ENCODE measurements at regions not wholly inside any gene's neighbourhood (a gene's known extent, or its start where the extent isn't known, plus 50 kb on each side); places are given as distances from the start of the nearest gene placed in this dataset.
A peak's percentile ranks its signal among the peaks of the same experiment; 100 is the strongest.
"Not testable (repeated sequence)": the region's sequence is repeated elsewhere in the genome, so short reads cannot be mapped to it uniquely, and the experiment has no call there.

- no peak for DNase-seq (ENCODE audit: low read depth)
Measured at GRCh38 chr10:27344568-27345454, 104.2 kb upstream of the ACBD5 start.

- no peak for DNase-seq (ENCODE audit: low read depth)
Measured at GRCh38 chr10:27341001-27341400, 100.4 kb upstream of the ACBD5 start.

- not testable (repeated sequence) for DNase-seq (ENCODE audit: low read depth)
Measured at GRCh38 chr10:27335246-27335645, 94.6 kb upstream of the ACBD5 start.

DNA sequence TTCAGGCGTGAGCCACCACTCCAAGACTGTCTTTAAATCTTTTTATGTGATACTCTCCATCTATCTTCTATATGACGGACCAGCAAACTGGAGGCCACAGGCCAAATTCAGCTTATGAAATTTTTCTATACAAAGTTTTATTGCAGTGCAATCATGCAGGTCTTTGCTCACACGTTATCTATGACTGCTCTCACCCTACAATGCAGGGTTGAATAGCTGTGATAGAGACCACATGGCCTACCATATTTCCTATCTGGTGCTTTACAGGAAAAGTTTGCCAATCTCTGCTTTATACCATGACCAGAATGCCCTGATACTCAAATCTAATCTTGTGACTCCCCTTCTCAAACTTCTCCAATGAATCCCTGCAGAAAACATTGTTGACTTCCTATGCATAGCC is 89.5 kb upstream of the ACBD5 start:
- DNase-seq (ENCODE audit: low read depth), result no peak

DNA sequence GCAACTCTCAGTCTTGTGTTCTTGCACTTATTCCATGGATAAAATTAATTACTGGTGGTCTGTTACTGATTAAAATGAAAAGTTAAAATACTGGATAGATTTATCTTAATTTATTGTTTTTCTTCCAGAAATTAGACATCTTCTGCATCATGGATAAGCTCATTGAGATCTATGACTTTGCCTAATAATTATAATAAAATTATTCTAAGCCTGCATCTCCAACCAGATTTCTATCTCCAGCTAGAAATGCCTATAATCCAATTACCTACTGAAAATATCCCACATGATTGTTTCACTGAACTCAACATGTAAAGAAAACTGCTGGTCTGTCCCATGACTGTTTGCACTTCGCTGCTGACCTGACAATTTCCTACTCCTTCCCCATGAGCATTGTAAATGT is 88.3 kb upstream of the ACBD5 start:
- no peak for DNase-seq (ENCODE audit: low read depth)

DNA sequence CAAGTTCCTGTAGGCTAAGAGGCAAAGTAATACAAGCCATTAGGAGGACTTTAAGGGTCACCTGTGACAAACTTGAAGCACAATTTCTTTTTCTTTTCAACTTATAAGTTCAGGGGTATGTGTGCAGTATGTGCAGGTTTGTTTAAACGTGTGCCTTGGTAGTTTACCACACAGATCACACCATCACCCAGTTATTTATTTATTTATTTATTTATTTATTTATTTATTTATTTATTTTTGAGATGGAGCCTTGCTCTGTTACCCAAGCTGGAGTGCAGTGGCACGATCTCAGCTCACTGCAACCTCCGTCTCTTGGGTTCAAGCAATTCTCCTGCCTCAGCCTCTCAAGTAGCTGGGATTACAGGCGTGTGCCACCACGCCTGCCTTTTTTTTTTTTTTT is 86.2 kb upstream of the ACBD5 start:
- DNase-seq (ENCODE audit: low read depth), result not testable (repeated sequence)

GRCh38 chr10:27319752-27320431 is 79.3 kb upstream of the ACBD5 start:
- DNase-seq (ENCODE audit: low read depth), result peak; percentile 5

DNA sequence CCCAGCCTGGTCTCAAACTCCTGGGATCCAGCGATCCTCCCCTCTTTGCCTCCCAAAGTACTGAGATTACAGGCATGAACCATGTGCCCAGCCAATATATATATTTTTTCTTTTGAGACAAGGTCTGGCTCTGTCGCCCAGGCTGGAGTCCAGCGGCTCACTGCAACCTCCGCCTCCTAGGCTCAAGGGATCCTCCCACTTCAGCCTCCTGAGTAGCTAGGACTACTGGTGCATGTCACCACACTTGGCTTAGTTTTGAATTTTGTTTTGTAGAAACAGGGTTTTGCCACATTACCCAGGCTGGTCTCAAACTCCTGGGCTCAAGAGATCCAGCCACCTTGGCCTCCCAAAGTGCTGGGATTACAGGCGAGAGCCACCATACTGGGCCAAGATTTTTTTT is 78.5 kb upstream of the ACBD5 start:
- DNase-seq (ENCODE audit: low read depth), result not testable (repeated sequence)

- DNase-seq (ENCODE audit: low read depth), result not testable (repeated sequence)
Measured at GRCh38 chr10:27315082-27315481, 74.5 kb upstream of the ACBD5 start.

DNA sequence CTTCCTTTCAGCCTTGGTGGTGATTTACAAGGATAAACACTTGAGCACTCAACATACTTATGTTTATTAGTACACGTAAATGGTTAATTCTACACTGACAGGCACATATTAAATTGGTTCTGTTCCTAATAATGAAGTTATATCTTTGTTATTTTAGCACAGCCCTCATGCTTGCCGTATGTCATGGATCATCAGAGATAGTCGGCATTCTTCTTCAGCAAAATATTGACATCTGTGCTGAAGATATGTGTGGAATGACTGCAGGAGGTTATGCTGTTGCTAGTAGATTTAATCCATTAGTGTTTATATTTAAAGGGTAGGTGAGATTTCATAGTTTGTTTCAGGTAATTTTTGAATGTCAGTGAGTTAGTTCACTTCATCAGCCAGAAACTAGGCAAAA is 73.0 kb upstream of the ACBD5 start:
- not testable (repeated sequence) for DNase-seq (ENCODE audit: low read depth)

GRCh38 chr10:27312854-27313253 is 72.3 kb upstream of the ACBD5 start:
- no peak for DNase-seq (ENCODE audit: low read depth)

DNA sequence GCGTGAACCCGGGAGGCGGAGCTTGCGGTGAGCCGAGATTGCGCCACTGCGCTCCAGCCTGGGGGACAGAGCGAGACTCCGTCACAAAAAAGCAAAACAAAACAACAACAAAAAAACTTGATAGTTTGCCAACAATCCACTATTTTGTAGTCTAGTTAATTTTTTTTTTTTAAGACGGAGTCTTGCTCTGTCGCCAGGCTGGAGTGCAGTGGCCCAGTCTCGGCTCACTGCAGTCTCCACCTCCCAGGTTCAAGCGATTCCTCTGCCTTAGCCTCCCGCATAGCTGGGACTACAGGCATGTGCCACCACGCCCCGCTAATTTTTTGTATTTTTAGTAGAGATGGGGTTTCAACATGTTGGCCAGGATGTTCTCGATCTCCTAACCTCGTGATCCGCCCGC is 71.2 kb upstream of the ACBD5 start:
- DNase-seq (ENCODE audit: low read depth), result not testable (repeated sequence)

- not testable (repeated sequence) for DNase-seq (ENCODE audit: low read depth)
Measured at GRCh38 chr10:27298522-27298850, 57.9 kb upstream of the ACBD5 start.

DNA sequence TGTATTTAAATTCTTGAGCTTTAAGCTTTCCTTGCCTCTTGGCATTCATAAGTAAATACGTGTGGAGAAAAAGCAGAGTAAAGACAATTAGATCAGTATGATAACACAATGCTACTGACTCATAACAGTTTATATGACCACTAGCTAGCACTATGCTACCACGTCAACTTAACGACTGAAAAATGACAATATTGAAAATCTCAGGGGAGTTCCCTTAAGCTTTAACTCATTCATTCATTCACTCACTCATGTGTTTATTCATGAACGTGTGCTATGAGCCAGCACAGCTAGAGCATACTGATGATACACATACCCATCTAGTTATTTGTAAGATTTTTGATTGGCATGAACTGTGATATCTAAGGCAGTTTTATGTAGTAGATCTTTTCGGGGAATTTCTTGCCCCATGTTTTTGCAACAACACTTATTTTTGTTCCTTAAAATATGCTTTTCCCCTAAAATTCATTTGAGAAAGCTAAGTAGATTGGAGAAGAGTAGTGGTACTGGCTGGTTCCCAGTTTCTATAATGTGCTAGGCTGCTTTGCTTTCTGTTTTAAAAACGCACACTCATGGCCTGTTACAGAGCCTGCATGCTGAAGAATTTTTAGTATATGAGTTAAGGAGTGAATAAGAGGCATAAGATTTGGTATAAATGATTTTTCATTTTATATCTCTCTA is 57.4 kb upstream of the ACBD5 start:
- DNase-seq (ENCODE audit: low read depth), result no peak

DNA sequence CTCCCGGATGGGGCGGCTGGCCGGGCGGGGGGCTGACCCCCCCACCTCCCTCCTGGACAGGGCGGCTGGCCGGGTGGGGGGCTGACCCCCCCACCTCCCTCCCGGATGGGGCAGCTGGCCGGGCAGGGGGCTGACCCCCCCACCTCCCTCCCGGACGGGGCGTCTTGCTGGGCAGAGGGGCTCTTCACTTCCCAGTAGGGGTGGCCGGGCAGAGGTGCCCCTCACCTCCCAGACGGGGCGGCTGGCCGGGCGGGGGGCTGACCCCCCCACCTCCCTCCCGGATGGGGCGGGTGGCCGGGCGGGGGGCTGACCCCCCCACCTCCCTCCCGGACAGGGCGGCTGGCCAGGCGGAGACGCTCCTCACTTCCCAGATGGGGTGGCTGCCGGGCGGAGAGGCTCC is 55.7 kb upstream of the ACBD5 start:
- not testable (repeated sequence) for DNase-seq (ENCODE audit: low read depth)

DNA sequence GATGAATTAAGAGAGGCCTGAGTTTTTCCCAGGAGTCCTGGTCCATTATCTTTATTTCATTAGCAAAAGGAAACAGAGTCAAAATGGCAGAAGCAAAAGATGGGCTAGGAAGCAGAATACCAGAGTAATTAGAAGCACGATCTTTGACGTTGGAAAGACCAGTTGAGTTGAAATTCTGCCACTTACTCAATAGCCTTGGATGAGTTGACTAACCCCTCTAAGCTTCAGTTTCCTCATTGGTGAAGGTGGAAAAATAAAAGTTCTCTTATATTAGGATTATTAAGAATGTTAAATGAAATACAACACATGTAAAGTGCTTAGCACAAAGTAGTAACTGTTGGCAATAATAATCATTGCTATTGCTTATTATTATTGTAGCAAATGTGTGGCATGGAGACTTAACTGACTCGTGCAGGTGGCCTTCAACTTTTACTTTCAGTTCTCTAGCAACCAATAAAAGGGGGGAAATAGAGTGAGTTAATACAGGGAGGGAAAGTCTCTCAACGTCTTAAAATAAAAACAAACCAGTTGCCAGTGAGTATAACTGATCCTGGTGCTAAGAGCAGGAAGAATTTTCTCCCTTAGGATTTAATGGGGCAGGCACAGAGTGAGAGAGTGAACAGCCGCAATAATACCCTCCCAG is 50.8 kb upstream of the ACBD5 start:
- not testable (repeated sequence) for DNase-seq (ENCODE audit: low read depth)
